Mononuclear cell (primary cell): ENCODE measurements at regions not wholly inside any gene's neighbourhood (a gene's known extent, or its start where the extent isn't known, plus 50 kb on each side); places are given as distances from the start of the nearest gene placed in this dataset.
"Not testable (repeated sequence)": the region's sequence is repeated elsewhere in the genome, so short reads cannot be mapped to it uniquely, and the experiment has no call there.

ENCODE experiments used
- H3K27me3 ChIP-seq: 2 replicates; pipeline ENCODE4 v1.6.0; 2011; ENCODE audit warnings: low read length, control low read depth; ENCODE audit not compliant: insufficient read depth
- H3K4me1 ChIP-seq: 2 replicates; pipeline ENCODE4 v1.5.1; 2011; ENCODE audit warnings: mild to moderate bottlenecking, low read length, control low read depth; ENCODE audit not compliant: insufficient read depth
- H3K4me3 ChIP-seq: 2 replicates; pipeline ENCODE4 v1.5.1; 2011; ENCODE audit warnings: mild to moderate bottlenecking, low read length, moderate library complexity
- H3K9me3 ChIP-seq: 2 replicates; pipeline ENCODE4 v1.5.1; 2011; ENCODE audit warnings: low read depth, mild to moderate bottlenecking, control low read depth, low read length

GRCh38 chr5:127133071-127133470, 59.8 kb upstream of the C5orf63 start:
- Histone ChIP-seq H3K4me3 (no peak overlapping the region), H3K27me3 (no peaks in the 10 kb centered on the region), H3K4me1 (no peaks in the 10 kb centered on the region), H3K9me3 (no peaks in the 10 kb centered on the region)

- Histone ChIP-seq H3K4me3 (no peak overlapping the region), H3K4me1 (no peaks in the 10 kb centered on the region), H3K9me3 (no peaks in the 10 kb centered on the region), H3K27me3 (no peaks in the 10 kb centered on the region)
Measured at GRCh38 chr5:127136908-127137307, 63.6 kb upstream of the C5orf63 start.

GRCh38 chr5:127143722-127144121, 70.4 kb upstream of the C5orf63 start:
- Histone ChIP-seq H3K9me3 (no peaks in the 10 kb centered on the region), H3K4me1 (no peaks in the 10 kb centered on the region), H3K4me3 (no peak overlapping the region), H3K27me3 (no peaks in the 10 kb centered on the region)

- Histone ChIP-seq H3K4me3 (no peak overlapping the region), H3K9me3 (no peaks in the 10 kb centered on the region), H3K4me1 (no peaks in the 10 kb centered on the region), H3K27me3 (no peaks in the 10 kb centered on the region)
Measured at GRCh38 chr5:127153031-127153430, 79.7 kb upstream of the C5orf63 start.

- Histone ChIP-seq H3K27me3 (no peaks in the 10 kb centered on the region), H3K9me3 (no peaks in the 10 kb centered on the region), H3K4me1 (no peaks in the 10 kb centered on the region), H3K4me3 (no peak overlapping the region)
Measured at GRCh38 chr5:127153521-127153920, 80.2 kb upstream of the C5orf63 start.

GRCh38 chr5:127163750-127164149, 90.4 kb upstream of the C5orf63 start:
- no peaks in the 10 kb centered on the region for H3K9me3 ChIP-seq
- H3K27me3 ChIP-seq, result no peaks in the 10 kb centered on the region
- H3K4me3 ChIP-seq, result no peak overlapping the region
- H3K4me1 ChIP-seq, result no peaks in the 10 kb centered on the region

- no peaks in the 10 kb centered on the region for H3K27me3 ChIP-seq
- H3K4me1 ChIP-seq, result no peaks in the 10 kb centered on the region
- H3K9me3 ChIP-seq, result no peaks in the 10 kb centered on the region
- H3K4me3 ChIP-seq, result no peak overlapping the region
Measured at GRCh38 chr5:127170918-127171600, 97.8 kb upstream of the C5orf63 start.

GRCh38 chr5:127176769-127177168, 103.5 kb upstream of the C5orf63 start:
- H3K4me3 ChIP-seq, result no peak overlapping the region
- no peaks in the 10 kb centered on the region for H3K9me3 ChIP-seq

GRCh38 chr5:127182631-127183030, 108.0 kb upstream of the MEGF10 start:
- not testable (repeated sequence) for H3K4me3 ChIP-seq, H3K9me3 ChIP-seq, H3K27me3 ChIP-seq, H3K4me1 ChIP-seq

More at GRCh38 chr5:127176769-127177168, 103.5 kb upstream of the C5orf63 start:
- Histone ChIP-seq H3K27me3 (peaks cover 2% of the 10 kb centered on the region), H3K4me1 (no peaks in the 10 kb centered on the region)

GRCh38 chr5:127183332-127183731, 107.3 kb upstream of the MEGF10 start:
- Histone ChIP-seq H3K27me3 (peaks cover 2% of the 10 kb centered on the region), H3K9me3 (no peaks in the 10 kb centered on the region), H3K4me1 (no peaks in the 10 kb centered on the region), H3K4me3 (no peak overlapping the region)

GRCh38 chr5:127184851-127185250, 105.7 kb upstream of the MEGF10 start:
- no peak overlapping the region for H3K4me3 ChIP-seq
- no peaks in the 10 kb centered on the region for H3K4me1 ChIP-seq
- H3K27me3 ChIP-seq, result peaks cover 5% of the 10 kb centered on the region
- no peaks in the 10 kb centered on the region for H3K9me3 ChIP-seq

- no peak overlapping the region for H3K4me3 ChIP-seq
- H3K27me3 ChIP-seq, result peaks cover 5% of the 10 kb centered on the region
- H3K4me1 ChIP-seq, result no peaks in the 10 kb centered on the region
- H3K9me3 ChIP-seq, result no peaks in the 10 kb centered on the region
Measured at GRCh38 chr5:127186657-127187056, 103.9 kb upstream of the MEGF10 start.

- no peak overlapping the region for H3K4me3 ChIP-seq
- H3K27me3 ChIP-seq, result peaks cover 5% of the 10 kb centered on the region
- H3K9me3 ChIP-seq, result no peaks in the 10 kb centered on the region
- no peaks in the 10 kb centered on the region for H3K4me1 ChIP-seq
Measured at GRCh38 chr5:127187706-127188105, 102.9 kb upstream of the MEGF10 start.

GRCh38 chr5:127192150-127192549, 98.4 kb upstream of the MEGF10 start:
- Histone ChIP-seq H3K9me3 (no peaks in the 10 kb centered on the region), H3K27me3 (peaks cover 5% of the 10 kb centered on the region), H3K4me3 (no peak overlapping the region), H3K4me1 (no peaks in the 10 kb centered on the region)

- Histone ChIP-seq H3K9me3 (no peaks in the 10 kb centered on the region), H3K4me3 (no peak overlapping the region), H3K27me3 (peaks cover 5% of the 10 kb centered on the region), H3K4me1 (no peaks in the 10 kb centered on the region)
Measured at GRCh38 chr5:127192836-127193338, 97.7 kb upstream of the MEGF10 start.

GRCh38 chr5:127196042-127196441, 94.6 kb upstream of the MEGF10 start:
- Histone ChIP-seq H3K4me1 (no peaks in the 10 kb centered on the region), H3K9me3 (no peaks in the 10 kb centered on the region), H3K4me3 (no peak overlapping the region), H3K27me3 (no peaks in the 10 kb centered on the region)
